IMR-90 (cell line): ENCODE measurements at regions not wholly inside any gene's neighbourhood (a gene's known extent, or its start where the extent isn't known, plus 50 kb on each side); places are given as distances from the start of the nearest gene placed in this dataset.

Experiments used
- ATAC-seq: fragments of 200-7000 bp; cut with Tn5 transposase; 2 replicates; pipeline ENCODE4 v1.9.1; 2020; ENCODE audit warnings: low read depth, mild to moderate bottlenecking, moderate library complexity
- BruUV-seq: library from RNA; stranded (reverse); fragments of 400-500 nt; replicated peaks from 2 replicates; lab custom pipeline; 2021; lab: Mats Ljungman, UMichigan
- CTCF ChIA-PET: fragments of 300-600 bp; formaldehyde crosslinking; extraction: SDS; loops from one replicate; lab custom pipeline; 2021; ENCODE audit warnings: antibody characterized with exemption; lab: Yijun Ruan, JAX
- POLR2A ChIA-PET: fragments of 300-600 bp; sonication (Branson Sonifier 250); formaldehyde crosslinking; loops from one replicate; lab custom pipeline; 2022; ENCODE audit warnings: antibody characterized with exemption; ENCODE audit not compliant: unreplicated experiment; lab: Charles Lee
- DNase-seq: peaks from one replicate; pipeline ENCODE4 v3.0.0; 2013
- H2AFZ ChIP-seq: replicated peaks from 2 replicates; pipeline ENCODE3; 2013; ENCODE audit warnings: low read length, mild to moderate bottlenecking; ENCODE audit not compliant: poor library complexity
- H2AK5ac ChIP-seq: 2 replicates; pipeline ENCODE4 v1.6.1; 2013; ENCODE audit warnings: low read depth, low read length, inconsistent platforms
- H2AK9ac ChIP-seq: replicated peaks from 2 replicates; pipeline ENCODE3; 2013; ENCODE audit warnings: mild to moderate bottlenecking, low read depth, low read length, moderate library complexity; ENCODE audit not compliant: poor library complexity
- H2BK120ac ChIP-seq: 2 replicates; pipeline ENCODE4 v1.6.1; 2013; ENCODE audit warnings: low read depth, low read length, inconsistent platforms
- H2BK15ac ChIP-seq: 3 replicates; pipeline ENCODE4 v1.6.1; 2013; ENCODE audit warnings: low read depth, low read length, inconsistent platforms
- H2BK20ac ChIP-seq: 2 replicates; pipeline ENCODE4 v1.6.1; 2013; ENCODE audit warnings: low read depth, mild to moderate bottlenecking, inconsistent platforms, low read length, moderate library complexity
- H2BK5ac ChIP-seq: 2 replicates; pipeline ENCODE4 v1.6.1; 2013; ENCODE audit warnings: mild to moderate bottlenecking, low read depth, low read length, inconsistent platforms; ENCODE audit not compliant: poor library complexity, severe bottlenecking
- H3K14ac ChIP-seq: replicated peaks from 2 replicates; pipeline ENCODE4 v1.6.1; 2013; ENCODE audit warnings: low read depth, low read length, inconsistent platforms
- H3K18ac ChIP-seq: 2 replicates; pipeline ENCODE4 v1.6.1; 2013; ENCODE audit warnings: low read depth, low read length, control low read depth
- H3K23ac ChIP-seq: 2 replicates; pipeline ENCODE4 v1.6.1; 2013; ENCODE audit warnings: low read depth, low read length, inconsistent platforms
- H3K27ac ChIP-seq: 2 replicates; pipeline ENCODE4 v1.5.1; 2013; ENCODE audit warnings: mild to moderate bottlenecking, control low read depth, low read length; ENCODE audit not compliant: insufficient read depth
- H3K27me3 ChIP-seq: 2 replicates; pipeline ENCODE4 v1.6.1; 2013; ENCODE audit warnings: low read length; ENCODE audit not compliant: control insufficient read depth, insufficient read depth
- H3K36me3 ChIP-seq: 2 replicates; pipeline ENCODE4 v1.6.1; 2013; ENCODE audit warnings: low read length, mixed read lengths; ENCODE audit not compliant: control insufficient read depth, insufficient read depth
- H3K4ac ChIP-seq: 2 replicates; pipeline ENCODE4 v1.6.1; 2013; ENCODE audit warnings: low read depth, low read length, inconsistent platforms
- H3K4me1 ChIP-seq: 2 replicates; pipeline ENCODE4 v1.6.1; 2013; ENCODE audit warnings: low read length, mixed read lengths; ENCODE audit not compliant: control insufficient read depth, insufficient read depth
- H3K4me2 ChIP-seq: 2 replicates; pipeline ENCODE4 v1.6.1; 2013; ENCODE audit warnings: low read depth, mild to moderate bottlenecking, control low read depth, low read length, moderate library complexity
- H3K4me3 ChIP-seq: 2 replicates; pipeline ENCODE4 v1.5.1; 2013; ENCODE audit warnings: low read depth, mild to moderate bottlenecking, control low read depth, low read length, moderate library complexity; ENCODE audit not compliant: insufficient read depth
- H3K56ac ChIP-seq: 2 replicates; pipeline ENCODE4 v1.6.1; 2013; ENCODE audit warnings: low read length, inconsistent platforms; ENCODE audit not compliant: insufficient read depth; ENCODE audit errors: extremely low read depth
- H3K79me1 ChIP-seq, 2 experiments: 2 replicates each; pipeline ENCODE4 v1.6.1; 2013; ENCODE audit warnings: low read length in 2 of 2, inconsistent platforms in 1 of 2, low read depth in 1 of 2
- H3K9ac ChIP-seq: 2 replicates; pipeline ENCODE4 v1.6.1; 2013; ENCODE audit warnings: low read depth, low read length, control low read depth
- H3K9me1 ChIP-seq: 2 replicates; pipeline ENCODE4 v1.6.1; 2013; ENCODE audit warnings: low read length, inconsistent platforms; ENCODE audit not compliant: insufficient read depth
- H3K9me3 ChIP-seq: 2 replicates; pipeline ENCODE4 v1.6.1; 2013; ENCODE audit warnings: low read length; ENCODE audit not compliant: control insufficient read depth, insufficient read depth
- H4K20me1 ChIP-seq: 2 replicates; pipeline ENCODE4 v1.6.1; 2013; ENCODE audit warnings: low read length, inconsistent platforms; ENCODE audit not compliant: insufficient read depth
- H4K5ac ChIP-seq: 2 replicates; pipeline ENCODE4 v1.6.1; 2013; ENCODE audit warnings: mild to moderate bottlenecking, low read depth, low read length, control low read depth
- H4K8ac ChIP-seq, 2 experiments: 2 replicates each; pipeline ENCODE4 v1.6.1; 2013; ENCODE audit warnings: low read depth in 2 of 2, low read length in 2 of 2, control low read depth in 1 of 2, inconsistent platforms in 1 of 2
- H4K91ac ChIP-seq: 2 replicates; pipeline ENCODE4 v1.6.1; 2013; ENCODE audit warnings: low read depth, low read length, inconsistent platforms; ENCODE audit not compliant: insufficient read depth
- CHD1 ChIP-seq: IDR thresholded peaks from 2 replicates; pipeline ENCODE4 v1.6.1; 2012; ENCODE audit warnings: low read depth, low read length, improper control_type of control experiment
- FOS ChIP-seq: fragments of 150-350 bp; IDR thresholded peaks from 2 replicates; pipeline ENCODE4 v1.6.1; 2016; ENCODE audit warnings: low read depth, low read length
- MAZ ChIP-seq: IDR thresholded peaks from 2 replicates; pipeline ENCODE4 v1.6.1; 2012; ENCODE audit warnings: low read depth, mild to moderate bottlenecking, low read length, improper control_type of control experiment, moderate library complexity, borderline replicate concordance
- POLR2A ChIP-seq: IDR thresholded peaks from 2 replicates; pipeline ENCODE4 v1.6.1; 2012; ENCODE audit warnings: mild to moderate bottlenecking, low read depth, low read length
- RFX5 ChIP-seq: IDR thresholded peaks from 2 replicates; pipeline ENCODE4 v1.8.0; 2012; ENCODE audit warnings: low read depth, mild to moderate bottlenecking, low read length, moderate library complexity
- SMC3 ChIP-seq: fragments of 150-350 bp; IDR thresholded peaks from 2 replicates; pipeline ENCODE4 v1.6.1; 2016; ENCODE audit warnings: low read depth, mild to moderate bottlenecking, antibody characterized with exemption, low read length, moderate library complexity
- WGBS, 2 experiments: methylation state at CpG; one replicate each; pipeline versions ENCODE4 v1.1.5 to v1.1.7; 2013; ENCODE audit warnings: missing lambda C conversion rate in 2 of 2; ENCODE audit not compliant: insufficient read length in 1 of 2; ENCODE audit errors: extremely low coverage in 2 of 2; 5-methylcytosine and 5-hydroxymethylcytosine counted together
- dilution Hi-C: fragments of 300-500 bp; cut with HindIII; formaldehyde crosslinking; loops from one replicate; pipeline ENCODE4 v1.14.3; 2018; ENCODE audit warnings: low sequenced_read_pairs; ENCODE audit not compliant: unreplicated experiment
- in situ Hi-C: fragments of 300-500 bp; cut with MboI; formaldehyde crosslinking; loops from 3 replicates; pipeline ENCODE4 v1.14.3; 2019; ENCODE audit warnings: low sequenced_read_pairs, inconsistent platforms, mixed read lengths
- intact Hi-C: fragments of 100-400 bp; cut with micrococcal nuclease; formaldehyde crosslinking; loops from 2 replicates; pipeline ENCODE4 v1.10.0; 2022
- TF ChIP-seq, protein P1 (sequence below): conservative IDR thresholded peaks from 2 replicates; pipeline ENCODE4 v1.5.1; 2012; ENCODE audit warnings: mild to moderate bottlenecking, low read depth, low read length, improper control_type of control experiment

DNA sequence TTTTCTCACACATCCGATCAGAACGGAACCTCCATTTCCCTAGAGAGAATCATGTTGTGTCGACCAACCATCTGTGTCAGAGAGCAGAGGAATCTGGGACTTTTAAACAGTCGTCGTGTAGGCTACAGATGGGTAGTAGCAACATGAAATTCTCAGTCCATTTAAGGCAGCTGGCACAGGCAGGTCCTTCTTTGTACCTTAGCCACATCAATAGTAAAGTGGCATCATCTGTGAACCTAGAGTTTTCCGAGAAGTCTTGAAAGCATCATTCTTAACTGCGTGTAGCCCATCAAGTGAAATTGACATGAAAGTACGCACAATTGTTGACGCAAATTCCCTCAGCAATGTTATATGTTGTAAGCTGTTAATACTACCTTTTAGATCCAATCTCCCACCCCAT is 114.5 kb upstream of the GRM7 start:
- Histone ChIP-seq H3K79me1 (no peaks in the 10 kb centered on the region), H2BK5ac (no peak overlapping the region), H3K4ac (no peak overlapping the region), H4K8ac (no peak overlapping the region), H3K27me3 (no peaks in the 10 kb centered on the region), H2BK120ac (no peak overlapping the region), H3K4me3 (no peak overlapping the region), H4K5ac (no peak overlapping the region), H2BK20ac (no peak overlapping the region), H3K18ac (no peak overlapping the region), H4K91ac (no peak overlapping the region), H3K36me3 (no peaks in the 10 kb centered on the region), H2AFZ (no peak overlapping the region), H3K23ac (no peak overlapping the region), H4K20me1 (no peaks in the 10 kb centered on the region), H3K9me1 (no peaks in the 10 kb centered on the region), H3K56ac (no peak overlapping the region), H2AK5ac (no peak overlapping the region), H3K4me2 (no peak overlapping the region), H3K14ac (no peak overlapping the region), H3K9ac (no peak overlapping the region), H2BK15ac (no peak overlapping the region), H3K27ac (no peak overlapping the region), H2AK9ac (no peak overlapping the region), H3K9me3 (peaks cover 17% of the 10 kb centered on the region), H3K4me1 (no peaks in the 10 kb centered on the region)
- DNase-seq: no peak
- CTCF ChIA-PET: no interaction called here
- WGBS, 2 experiments: no CpG with 5 or more reads among the region's 9 CpGs
- dilution Hi-C loops (no loop called here), in situ Hi-C loops (no loop called here), intact Hi-C loops (no loop called here)
- no TSS peak for BruUV-seq
- TF ChIP-seq RFX5 (no peak), MAZ (no peak), FOS (no peak), CHD1 (no peak), POLR2A (no peak), SMC3 (no peak)
- TF ChIP-seq, protein P1, sequence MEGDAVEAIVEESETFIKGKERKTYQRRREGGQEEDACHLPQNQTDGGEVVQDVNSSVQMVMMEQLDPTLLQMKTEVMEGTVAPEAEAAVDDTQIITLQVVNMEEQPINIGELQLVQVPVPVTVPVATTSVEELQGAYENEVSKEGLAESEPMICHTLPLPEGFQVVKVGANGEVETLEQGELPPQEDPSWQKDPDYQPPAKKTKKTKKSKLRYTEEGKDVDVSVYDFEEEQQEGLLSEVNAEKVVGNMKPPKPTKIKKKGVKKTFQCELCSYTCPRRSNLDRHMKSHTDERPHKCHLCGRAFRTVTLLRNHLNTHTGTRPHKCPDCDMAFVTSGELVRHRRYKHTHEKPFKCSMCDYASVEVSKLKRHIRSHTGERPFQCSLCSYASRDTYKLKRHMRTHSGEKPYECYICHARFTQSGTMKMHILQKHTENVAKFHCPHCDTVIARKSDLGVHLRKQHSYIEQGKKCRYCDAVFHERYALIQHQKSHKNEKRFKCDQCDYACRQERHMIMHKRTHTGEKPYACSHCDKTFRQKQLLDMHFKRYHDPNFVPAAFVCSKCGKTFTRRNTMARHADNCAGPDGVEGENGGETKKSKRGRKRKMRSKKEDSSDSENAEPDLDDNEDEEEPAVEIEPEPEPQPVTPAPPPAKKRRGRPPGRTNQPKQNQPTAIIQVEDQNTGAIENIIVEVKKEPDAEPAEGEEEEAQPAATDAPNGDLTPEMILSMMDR: no peak
- POLR2A ChIA-PET: no interaction called here
- ATAC-seq: no peak
